Gastroesophageal sphincter (tissue), 4 donors: ENCODE measurements at regions not wholly inside any gene's neighbourhood (a gene's known extent, or its start where the extent isn't known, plus 50 kb on each side); places are given as distances from the start of the nearest gene placed in this dataset.

Source experiments
- ATAC-seq: fragments of 150-250 bp; one replicate; pipeline ENCODE4 v1.9.1; 2016; ENCODE audit warnings: mild to moderate bottlenecking, moderate library complexity
- H3K27ac ChIP-seq, 4 donors: fragments of 200-600 bp; sonication (generic) in 3 of 4; 1 replicate in 3 of 4; 2 replicates in 1 of 4; pipeline ENCODE4 v1.5.1; 2016 to 2019
- H3K27me3 ChIP-seq: fragments of 200-600 bp; sonication (generic); one replicate; pipeline ENCODE4 v1.5.1; 2019
- H3K36me3 ChIP-seq, 2 donors: fragments of 200-600 bp; sonication (generic); one replicate each; pipeline ENCODE4 v1.5.1; 2019; ENCODE audit warnings: control low read depth in 1 of 2
- H3K4me1 ChIP-seq, 3 donors: fragments of 200-600 bp; sonication (generic); 1 replicate in 2 of 3; 2 replicates in 1 of 3; pipeline ENCODE4 v1.5.1; 2016 to 2019; ENCODE audit warnings: control low read depth in 2 of 3
- H3K4me3 ChIP-seq, 2 donors: fragments of 200-600 bp; sonication (generic); one replicate each; pipeline ENCODE4 v1.5.1; 2019; ENCODE audit warnings: mild to moderate bottlenecking in 1 of 2, moderate library complexity in 1 of 2
- H3K9me3 ChIP-seq, 3 donors: fragments of 200-600 bp; sonication (generic); one replicate each; pipeline ENCODE4 v1.5.1; 2017 to 2019; ENCODE audit warnings: control low read depth in 2 of 3
- EP300 ChIP-seq: sonication (generic); formaldehyde crosslinking; IDR thresholded peaks from one replicate; pipeline ENCODE4 v1.6.1; 2017; ENCODE audit warnings: antibody characterized with exemption, mild to moderate bottlenecking
- POLR2A ChIP-seq, 2 donors: fragments of 450-650 bp; IDR thresholded peaks; one replicate each; pipeline ENCODE4 v1.6.1; 2017; ENCODE audit warnings: antibody characterized with exemption in 2 of 2, mild to moderate bottlenecking in 2 of 2, moderate library complexity in 1 of 2
- POLR2AphosphoS5 ChIP-seq: sonication (generic); formaldehyde crosslinking; IDR thresholded peaks from one replicate; pipeline ENCODE4 v1.6.1; 2017; ENCODE audit warnings: antibody characterized with exemption
- WGBS, 2 donors: methylation state at CpG; one replicate each; pipeline ENCODE4 v1.1.5; 2018; ENCODE audit warnings: low coverage in 1 of 2; 5-methylcytosine and 5-hydroxymethylcytosine counted together
- TF ChIP-seq, protein P1 (sequence below), 4 experiments: fragments of 200-600 bp in 2 of 4; fragments of 450-650 bp in 2 of 4; sonication (generic) in 1 of 4; IDR thresholded peaks; one replicate each; pipeline ENCODE4 v1.5.1; 2017 to 2019; ENCODE audit warnings: antibody characterized with exemption in 4 of 4, mild to moderate bottlenecking in 2 of 4, moderate library complexity in 2 of 4

DNA sequence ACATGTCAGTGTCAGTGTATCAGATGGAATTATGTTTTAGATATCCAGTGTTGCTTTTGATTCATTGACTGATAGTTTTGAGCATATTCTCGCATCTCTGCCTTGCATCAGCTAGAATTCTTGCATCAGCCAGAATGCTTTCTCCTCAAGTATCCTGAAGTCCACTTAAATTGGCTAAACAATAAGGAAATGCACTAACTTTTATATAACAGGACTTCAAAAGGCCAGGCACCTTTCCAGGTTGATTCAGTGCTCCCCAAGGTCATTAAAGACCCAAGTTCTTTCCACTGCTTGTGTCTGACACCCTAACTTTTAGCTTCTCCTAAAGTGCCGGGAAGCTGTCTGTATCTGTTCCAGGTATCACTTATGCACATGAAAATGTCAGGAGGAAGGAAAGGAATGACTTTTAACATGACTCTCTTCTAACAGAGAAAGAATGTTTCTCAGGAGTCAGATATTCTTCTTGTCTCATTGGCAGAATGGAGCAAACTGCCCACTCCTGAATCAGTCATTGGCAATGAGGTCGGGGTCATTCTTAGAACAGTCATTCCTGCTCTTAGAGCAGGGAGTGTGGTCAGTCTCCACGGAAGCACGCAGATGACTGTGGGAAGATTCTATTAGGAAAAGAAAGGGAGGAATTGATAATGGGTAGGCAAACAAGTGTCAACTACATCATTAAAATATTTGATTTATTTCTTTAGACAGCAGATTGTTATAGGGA lies 92.9 kb upstream of the TLL1 start:
- Histone ChIP-seq H3K27ac (no peak overlapping the region), H3K27me3 (no peaks in the 10 kb centered on the region), H3K4me1 (peaks cover 0 to 17% (median 5%) of the 10 kb centered on the region in 3 donors), H3K9me3 (peaks cover 0 to 10% (median 0%) of the 10 kb centered on the region in 3 donors), H3K36me3 (no peaks in the 10 kb centered on the region), H3K4me3 (no peak overlapping the region)
- 60 to 88% methylated on average over 5 of the region's 5 CpGs for WGBS, 2 donors
- TF ChIP-seq, protein P1, sequence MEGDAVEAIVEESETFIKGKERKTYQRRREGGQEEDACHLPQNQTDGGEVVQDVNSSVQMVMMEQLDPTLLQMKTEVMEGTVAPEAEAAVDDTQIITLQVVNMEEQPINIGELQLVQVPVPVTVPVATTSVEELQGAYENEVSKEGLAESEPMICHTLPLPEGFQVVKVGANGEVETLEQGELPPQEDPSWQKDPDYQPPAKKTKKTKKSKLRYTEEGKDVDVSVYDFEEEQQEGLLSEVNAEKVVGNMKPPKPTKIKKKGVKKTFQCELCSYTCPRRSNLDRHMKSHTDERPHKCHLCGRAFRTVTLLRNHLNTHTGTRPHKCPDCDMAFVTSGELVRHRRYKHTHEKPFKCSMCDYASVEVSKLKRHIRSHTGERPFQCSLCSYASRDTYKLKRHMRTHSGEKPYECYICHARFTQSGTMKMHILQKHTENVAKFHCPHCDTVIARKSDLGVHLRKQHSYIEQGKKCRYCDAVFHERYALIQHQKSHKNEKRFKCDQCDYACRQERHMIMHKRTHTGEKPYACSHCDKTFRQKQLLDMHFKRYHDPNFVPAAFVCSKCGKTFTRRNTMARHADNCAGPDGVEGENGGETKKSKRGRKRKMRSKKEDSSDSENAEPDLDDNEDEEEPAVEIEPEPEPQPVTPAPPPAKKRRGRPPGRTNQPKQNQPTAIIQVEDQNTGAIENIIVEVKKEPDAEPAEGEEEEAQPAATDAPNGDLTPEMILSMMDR (IDR thresholded peaks at IDR 0.05) = no peak
- TF ChIP-seq EP300 (no peak), POLR2A (IDR thresholded peaks at IDR 0.05) (no peak), POLR2AphosphoS5 (no peak)
- no peak for ATAC-seq

GRCh38 chr4:165780735-165781134 lies 92.3 kb upstream of the TLL1 start:
- Histone ChIP-seq H3K36me3 (no peaks in the 10 kb centered on the region), H3K4me3 (no peak overlapping the region), H3K27me3 (no peaks in the 10 kb centered on the region), H3K27ac (no peak overlapping the region), H3K9me3 (peaks cover 0 to 10% (median 0%) of the 10 kb centered on the region in 3 donors), H3K4me1 (peaks cover 0 to 23% (median 8%) of the 10 kb centered on the region in 3 donors)
- 30 to 43% methylated on average over 1 of the region's 1 CpG for WGBS, 2 donors
- ATAC-seq = no peak
- TF ChIP-seq EP300 (no peak), POLR2A (IDR thresholded peaks at IDR 0.05) (no peak), POLR2AphosphoS5 (no peak)
- TF ChIP-seq, protein P1 (IDR thresholded peaks at IDR 0.05) = no peak

GRCh38 chr4:165782623-165783022 lies 90.4 kb upstream of the TLL1 start:
- no peak for ATAC-seq
- no peaks in the 10 kb centered on the region for H3K36me3 ChIP-seq
- H3K27ac ChIP-seq = no peak overlapping the region
- TF ChIP-seq EP300 = no peak
- TF ChIP-seq, protein P1 (IDR thresholded peaks at IDR 0.05) = no peak
- H3K27me3 ChIP-seq = no peaks in the 10 kb centered on the region
- peaks cover 0 to 4% (median 0%) of the 10 kb centered on the region in 3 donors for H3K9me3 ChIP-seq
- no peak overlapping the region for H3K4me3 ChIP-seq
- peaks cover 0 to 26% (median 8%) of the 10 kb centered on the region in 3 donors for H3K4me1 ChIP-seq

DNA sequence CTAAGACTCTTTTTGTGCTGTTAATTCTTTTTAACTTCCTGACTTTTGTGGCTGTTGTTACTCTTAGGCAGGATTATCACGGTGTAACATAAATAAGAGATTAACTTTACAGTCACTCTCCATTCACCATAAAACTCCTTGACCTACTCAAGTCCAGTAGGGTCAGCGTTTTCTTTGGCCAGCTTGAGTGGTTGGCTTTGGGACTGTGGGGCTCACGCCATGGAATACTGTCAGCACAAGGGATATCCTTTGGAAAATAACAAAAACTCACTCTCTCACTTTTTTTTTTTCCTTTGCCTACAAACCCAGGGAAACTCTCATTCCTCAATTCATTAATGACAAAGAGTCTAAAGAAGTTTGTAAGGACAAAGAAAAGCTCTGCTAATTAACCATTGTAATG lies 89.4 kb upstream of the TLL1 start:
- Histone ChIP-seq H3K9me3 (no peaks in the 10 kb centered on the region), H3K36me3 (no peaks in the 10 kb centered on the region), H3K27ac (no peak overlapping the region), H3K27me3 (no peaks in the 10 kb centered on the region), H3K4me3 (no peak overlapping the region), H3K4me1 (peaks cover 3 to 36% (median 8%) of the 10 kb centered on the region in 3 donors)
- TF ChIP-seq POLR2AphosphoS5 = no peak
- TF ChIP-seq POLR2A (IDR thresholded peaks at IDR 0.05) = no peak
- no peak for TF ChIP-seq EP300
- TF ChIP-seq, protein P1 (IDR thresholded peaks at IDR 0.05) = no peak
- ATAC-seq = no peak
- 17 to 23% methylated on average over 3 of the region's 3 CpGs for WGBS, 2 donors

DNA sequence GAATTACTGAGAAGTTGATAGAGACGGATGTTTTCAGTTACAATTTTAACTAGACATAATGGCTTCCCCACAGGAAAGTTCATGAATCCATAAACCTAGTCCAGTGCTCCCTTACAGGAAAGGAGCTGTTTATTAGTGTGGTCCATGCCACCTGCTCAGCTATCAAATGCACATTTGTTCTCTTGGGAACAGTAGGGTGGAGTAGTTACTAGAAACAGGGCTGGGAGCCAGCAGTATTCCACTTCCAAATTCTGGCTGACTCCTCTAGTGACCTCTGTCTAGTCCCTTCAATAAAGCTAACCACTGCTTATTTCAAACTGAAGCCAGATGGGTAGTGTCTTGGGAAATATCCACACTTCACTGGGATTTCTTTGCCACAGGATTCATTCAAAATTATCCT lies 88.4 kb upstream of the TLL1 start:
- Histone ChIP-seq H3K9me3 (no peaks in the 10 kb centered on the region), H3K4me3 (no peak overlapping the region), H3K36me3 (no peaks in the 10 kb centered on the region), H3K27me3 (no peaks in the 10 kb centered on the region), H3K4me1 (peaks cover 3 to 45% (median 8%) of the 10 kb centered on the region in 3 donors), H3K27ac (peak overlapping the region in 2 of 4 donors; percentile 1 to 36)
- TF ChIP-seq, protein P1 (IDR thresholded peaks at IDR 0.05) = no peak
- TF ChIP-seq POLR2AphosphoS5 (peak; percentile 22), EP300 (no peak), POLR2A (IDR thresholded peaks at IDR 0.05) (no peak)
- 13 to 38% methylated on average over 1 of the region's 1 CpG for WGBS, 2 donors
- ATAC-seq = peak; percentile 67
